WTC11 (cell line): ENCODE measurements at regions not wholly inside any gene's neighbourhood (a gene's known extent, or its start where the extent isn't known, plus 50 kb on each side); places are given as distances from the start of the nearest gene placed in this dataset.

Source experiments
- ATAC-seq: fragments of 200-7000 bp; cut with Tn5 transposase; 2 replicates; pipeline ENCODE4 v1.10.0; 2021; ENCODE audit warnings: mild to moderate bottlenecking, moderate library complexity
- CTCF ChIA-PET: fragments of 300-600 bp; sonication (Branson Sonifier 250); formaldehyde crosslinking; loops from one replicate; lab custom pipeline; 2021; ENCODE audit warnings: antibody characterized with exemption; lab: Charles Lee
- POLR2A ChIA-PET: fragments of 350-600 bp; sonication (Branson Sonifier 250); formaldehyde crosslinking; loops from one replicate; lab custom pipeline; 2021; ENCODE audit warnings: antibody characterized with exemption; lab: Charles Lee
- DNase-seq: peaks from one replicate; pipeline ENCODE4 v3.0.0; 2021; ENCODE audit warnings: low spot score
- H3K27ac Mint-ChIP-seq: 2 replicates; pipeline ENCODE4 v1.8.0; 2021; ENCODE audit warnings: mixed read lengths
- H3K27me3 Mint-ChIP-seq: 2 replicates; pipeline ENCODE4 v1.8.0; 2021; ENCODE audit warnings: low read depth, mild to moderate bottlenecking, moderate library complexity, mixed read lengths
- H3K36me3 Mint-ChIP-seq: 2 replicates; pipeline ENCODE4 v1.8.0; 2021; ENCODE audit warnings: mixed read lengths
- H3K4me1 Mint-ChIP-seq: 2 replicates; pipeline ENCODE4 v1.8.0; 2022; ENCODE audit warnings: mixed read lengths
- H3K4me3 Mint-ChIP-seq: 2 replicates; pipeline ENCODE4 v1.8.0; 2021; ENCODE audit warnings: mild to moderate bottlenecking, moderate library complexity, mixed read lengths
- H3K9me3 Mint-ChIP-seq: 2 replicates; pipeline ENCODE4 v1.8.0; 2021; ENCODE audit warnings: mixed read lengths
- ATF3 ChIP-seq: sonication (generic); formaldehyde crosslinking; conservative IDR thresholded peaks from 2 replicates; pipeline ENCODE4 v1.8.1; 2022; ENCODE audit warnings: mild to moderate bottlenecking, missing genetic modification reagents
- FOXK1 ChIP-seq: sonication (generic); formaldehyde crosslinking; IDR thresholded peaks from 2 replicates; pipeline ENCODE4 v1.8.0; 2022; ENCODE audit warnings: mild to moderate bottlenecking, moderate library complexity, missing genetic modification reagents
- GABPB1 ChIP-seq: sonication (generic); formaldehyde crosslinking; IDR thresholded peaks from 2 replicates; pipeline ENCODE4 v1.8.1; 2023; ENCODE audit warnings: mild to moderate bottlenecking, missing genetic modification reagents
- KAT7 ChIP-seq: sonication (generic); formaldehyde crosslinking; IDR thresholded peaks from 2 replicates; pipeline ENCODE4 v1.8.1; 2023; ENCODE audit warnings: missing genetic modification reagents, mild to moderate bottlenecking, borderline replicate concordance
- MXD4 ChIP-seq: fragments of 250-450 bp; sonication (Bioruptor Pico); IDR thresholded peaks from 2 replicates; pipeline ENCODE4 v1.8.0; 2021; ENCODE audit warnings: mild to moderate bottlenecking, moderate library complexity, borderline replicate concordance
- NFATC4 ChIP-seq: fragments of 250-450 bp; sonication (Bioruptor Pico); IDR thresholded peaks from 2 replicates; pipeline ENCODE4 v1.9.0; 2021; ENCODE audit warnings: mild to moderate bottlenecking
- OVOL2 ChIP-seq: fragments of 250-450 bp; sonication (Bioruptor Pico); IDR thresholded peaks from 2 replicates; pipeline ENCODE4 v1.9.0; 2021; ENCODE audit warnings: mild to moderate bottlenecking, borderline replicate concordance
- PRRX2 ChIP-seq: fragments of 250-450 bp; sonication (Bioruptor Pico); IDR thresholded peaks from 2 replicates; pipeline ENCODE4 v1.8.0; 2021; ENCODE audit warnings: mild to moderate bottlenecking
- SOX15 ChIP-seq: fragments of 250-450 bp; sonication (Bioruptor Pico); IDR thresholded peaks from 2 replicates; pipeline ENCODE4 v1.9.0; 2021; ENCODE audit warnings: mild to moderate bottlenecking
- ZBTB21 ChIP-seq: sonication (generic); formaldehyde crosslinking; IDR thresholded peaks from 2 replicates; pipeline ENCODE4 v1.8.1; 2023; ENCODE audit warnings: mild to moderate bottlenecking, missing genetic modification reagents, borderline replicate concordance
- ZNF416 ChIP-seq: fragments of 250-450 bp; sonication (Bioruptor Pico); IDR thresholded peaks from 2 replicates; pipeline ENCODE4 v1.9.0; 2021; ENCODE audit warnings: mild to moderate bottlenecking, inconsistent platforms
- TF ChIP-seq, protein P1 (sequence below): sonication (generic); formaldehyde crosslinking; IDR thresholded peaks from 2 replicates; pipeline ENCODE4 v1.8.0; 2023; ENCODE audit warnings: mild to moderate bottlenecking, missing genetic modification reagents
- TF ChIP-seq, protein P2 (sequence below): sonication (generic); formaldehyde crosslinking; IDR thresholded peaks from 2 replicates; pipeline ENCODE4 v1.8.1; 2022; ENCODE audit warnings: low read depth, missing genetic modification reagents, borderline replicate concordance
- TF ChIP-seq, protein P3 (sequence below): sonication (generic); formaldehyde crosslinking; IDR thresholded peaks from 2 replicates; pipeline ENCODE4 v1.8.0; 2023; ENCODE audit warnings: missing genetic modification reagents
- TF ChIP-seq, protein P4 (sequence below): sonication (generic); formaldehyde crosslinking; IDR thresholded peaks from 2 replicates; pipeline ENCODE4 v1.8.1; 2022; ENCODE audit warnings: missing genetic modification reagents, borderline replicate concordance
- TF ChIP-seq, protein P5 (sequence below): fragments of 250-450 bp; sonication (Bioruptor Pico); IDR thresholded peaks from 2 replicates; pipeline ENCODE4 v1.9.0; 2021; ENCODE audit warnings: moderate library complexity, mild to moderate bottlenecking, inconsistent platforms, borderline replicate concordance
- TF ChIP-seq, protein P6 (sequence below): sonication (generic); formaldehyde crosslinking; IDR thresholded peaks from 2 replicates; pipeline ENCODE4 v1.8.0; 2023; ENCODE audit warnings: missing genetic modification reagents, mild to moderate bottlenecking, borderline replicate concordance

- TF ChIP-seq FOXK1 (CRISPR knock-in tag), result no peak
Observed at GRCh38 chr15:29475096-29475495, 205.5 kb upstream of the NSMCE3 start (continued).

GRCh38 chr15:29473621-29474105, 204.0 kb upstream of the NSMCE3 start:
- H3K9me3 Mint-ChIP-seq, result no peaks in the 10 kb centered on the region
- no peak overlapping the region for H3K4me3 Mint-ChIP-seq
- no peak overlapping the region for H3K27ac Mint-ChIP-seq
- DNase-seq (no peak), ATAC-seq (no peak)
- H3K4me1 Mint-ChIP-seq, result peaks cover 30% of the 10 kb centered on the region
- POLR2A ChIA-PET, result no interaction called here
- no peaks in the 10 kb centered on the region for H3K27me3 Mint-ChIP-seq
- TF ChIP-seq, protein P1, sequence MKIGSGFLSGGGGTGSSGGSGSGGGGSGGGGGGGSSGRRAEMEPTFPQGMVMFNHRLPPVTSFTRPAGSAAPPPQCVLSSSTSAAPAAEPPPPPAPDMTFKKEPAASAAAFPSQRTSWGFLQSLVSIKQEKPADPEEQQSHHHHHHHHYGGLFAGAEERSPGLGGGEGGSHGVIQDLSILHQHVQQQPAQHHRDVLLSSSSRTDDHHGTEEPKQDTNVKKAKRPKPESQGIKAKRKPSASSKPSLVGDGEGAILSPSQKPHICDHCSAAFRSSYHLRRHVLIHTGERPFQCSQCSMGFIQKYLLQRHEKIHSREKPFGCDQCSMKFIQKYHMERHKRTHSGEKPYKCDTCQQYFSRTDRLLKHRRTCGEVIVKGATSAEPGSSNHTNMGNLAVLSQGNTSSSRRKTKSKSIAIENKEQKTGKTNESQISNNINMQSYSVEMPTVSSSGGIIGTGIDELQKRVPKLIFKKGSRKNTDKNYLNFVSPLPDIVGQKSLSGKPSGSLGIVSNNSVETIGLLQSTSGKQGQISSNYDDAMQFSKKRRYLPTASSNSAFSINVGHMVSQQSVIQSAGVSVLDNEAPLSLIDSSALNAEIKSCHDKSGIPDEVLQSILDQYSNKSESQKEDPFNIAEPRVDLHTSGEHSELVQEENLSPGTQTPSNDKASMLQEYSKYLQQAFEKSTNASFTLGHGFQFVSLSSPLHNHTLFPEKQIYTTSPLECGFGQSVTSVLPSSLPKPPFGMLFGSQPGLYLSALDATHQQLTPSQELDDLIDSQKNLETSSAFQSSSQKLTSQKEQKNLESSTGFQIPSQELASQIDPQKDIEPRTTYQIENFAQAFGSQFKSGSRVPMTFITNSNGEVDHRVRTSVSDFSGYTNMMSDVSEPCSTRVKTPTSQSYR (CRISPR knock-in tag), result no peak
- TF ChIP-seq NFATC4 (CRISPR knock-in tag) (no peak), GABPB1 (CRISPR knock-in tag) (no peak), PRRX2 (no peak), KAT7 (CRISPR knock-in tag) (no peak)
- TF ChIP-seq, protein P2, sequence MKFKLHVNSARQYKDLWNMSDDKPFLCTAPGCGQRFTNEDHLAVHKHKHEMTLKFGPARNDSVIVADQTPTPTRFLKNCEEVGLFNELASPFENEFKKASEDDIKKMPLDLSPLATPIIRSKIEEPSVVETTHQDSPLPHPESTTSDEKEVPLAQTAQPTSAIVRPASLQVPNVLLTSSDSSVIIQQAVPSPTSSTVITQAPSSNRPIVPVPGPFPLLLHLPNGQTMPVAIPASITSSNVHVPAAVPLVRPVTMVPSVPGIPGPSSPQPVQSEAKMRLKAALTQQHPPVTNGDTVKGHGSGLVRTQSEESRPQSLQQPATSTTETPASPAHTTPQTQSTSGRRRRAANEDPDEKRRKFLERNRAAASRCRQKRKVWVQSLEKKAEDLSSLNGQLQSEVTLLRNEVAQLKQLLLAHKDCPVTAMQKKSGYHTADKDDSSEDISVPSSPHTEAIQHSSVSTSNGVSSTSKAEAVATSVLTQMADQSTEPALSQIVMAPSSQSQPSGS, result no peak
- CTCF ChIA-PET, result interaction anchor here (0.9 to 1.1 kb wide), 2 partner anchors 334 to 372 kb away, joined by 3 read pairs; no protein-coding TSS in a partner anchor
- H3K36me3 Mint-ChIP-seq, result no peaks in the 10 kb centered on the region

DNA sequence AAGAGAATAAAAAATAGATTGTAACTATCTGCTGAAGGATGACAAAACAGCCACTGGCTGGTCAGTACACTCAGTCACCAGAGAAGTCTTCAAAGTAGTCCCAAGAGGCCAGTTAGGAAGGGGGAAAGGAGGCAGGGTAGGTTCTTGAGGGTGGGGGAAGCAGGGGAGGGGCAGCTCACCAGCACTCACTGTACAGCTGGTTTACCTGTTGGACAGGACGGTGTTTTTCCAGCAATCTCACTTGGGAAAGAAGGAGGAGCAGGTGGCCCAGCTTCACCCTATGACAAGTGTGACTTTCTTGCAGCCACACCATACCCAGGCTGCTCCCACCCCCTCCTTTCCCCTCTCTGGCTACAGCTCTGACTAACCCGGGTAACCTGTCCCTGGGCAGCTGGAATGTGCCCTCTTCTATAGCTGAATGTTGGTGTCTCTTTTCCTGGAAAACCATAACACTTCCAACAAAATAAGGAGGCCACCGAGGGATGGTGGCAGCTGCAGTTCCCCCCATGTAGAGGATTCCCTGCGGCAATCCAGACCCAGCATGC, 203.4 kb upstream of the NSMCE3 start:
- Mint-ChIP-seq H3K9me3 (no peaks in the 10 kb centered on the region), H3K4me1 (peaks cover 30% of the 10 kb centered on the region), H3K4me3 (no peak overlapping the region), H3K36me3 (no peaks in the 10 kb centered on the region), H3K27ac (no peak overlapping the region), H3K27me3 (no peaks in the 10 kb centered on the region)
- ChIA-PET CTCF (interaction anchor here (0.9 to 1.1 kb wide), 2 partner anchors 333 to 371 kb away, joined by 3 read pairs; no protein-coding TSS in a partner anchor), POLR2A (no interaction called here)
- DNase-seq (no peak), ATAC-seq (no peak)
- TF ChIP-seq ZBTB21 (CRISPR knock-in tag) (no peak), MXD4 (no peak), ZNF416 (CRISPR knock-in tag) (no peak), OVOL2 (CRISPR knock-in tag) (no peak), ATF3 (CRISPR knock-in tag) (no peak)
- TF ChIP-seq, protein P3, sequence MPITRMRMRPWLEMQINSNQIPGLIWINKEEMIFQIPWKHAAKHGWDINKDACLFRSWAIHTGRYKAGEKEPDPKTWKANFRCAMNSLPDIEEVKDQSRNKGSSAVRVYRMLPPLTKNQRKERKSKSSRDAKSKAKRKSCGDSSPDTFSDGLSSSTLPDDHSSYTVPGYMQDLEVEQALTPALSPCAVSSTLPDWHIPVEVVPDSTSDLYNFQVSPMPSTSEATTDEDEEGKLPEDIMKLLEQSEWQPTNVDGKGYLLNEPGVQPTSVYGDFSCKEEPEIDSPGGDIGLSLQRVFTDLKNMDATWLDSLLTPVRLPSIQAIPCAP (CRISPR knock-in tag), result no peak

GRCh38 chr15:29471757-29472156, 202.1 kb upstream of the NSMCE3 start:
- Mint-ChIP-seq H3K36me3 (no peaks in the 10 kb centered on the region), H3K4me1 (peaks cover 30% of the 10 kb centered on the region), H3K9me3 (no peaks in the 10 kb centered on the region), H3K27me3 (no peaks in the 10 kb centered on the region), H3K27ac (no peak overlapping the region), H3K4me3 (no peak overlapping the region)
- ATAC-seq (no peak), DNase-seq (no peak)
- ChIA-PET POLR2A (no interaction called here), CTCF (interaction anchor here (0.5 to 1.5 kb wide), 3 partner anchors 20 to 142 kb away, joined by 3 to 4 read pairs (median 4); no protein-coding TSS in a partner anchor)
- TF ChIP-seq, protein P4, sequence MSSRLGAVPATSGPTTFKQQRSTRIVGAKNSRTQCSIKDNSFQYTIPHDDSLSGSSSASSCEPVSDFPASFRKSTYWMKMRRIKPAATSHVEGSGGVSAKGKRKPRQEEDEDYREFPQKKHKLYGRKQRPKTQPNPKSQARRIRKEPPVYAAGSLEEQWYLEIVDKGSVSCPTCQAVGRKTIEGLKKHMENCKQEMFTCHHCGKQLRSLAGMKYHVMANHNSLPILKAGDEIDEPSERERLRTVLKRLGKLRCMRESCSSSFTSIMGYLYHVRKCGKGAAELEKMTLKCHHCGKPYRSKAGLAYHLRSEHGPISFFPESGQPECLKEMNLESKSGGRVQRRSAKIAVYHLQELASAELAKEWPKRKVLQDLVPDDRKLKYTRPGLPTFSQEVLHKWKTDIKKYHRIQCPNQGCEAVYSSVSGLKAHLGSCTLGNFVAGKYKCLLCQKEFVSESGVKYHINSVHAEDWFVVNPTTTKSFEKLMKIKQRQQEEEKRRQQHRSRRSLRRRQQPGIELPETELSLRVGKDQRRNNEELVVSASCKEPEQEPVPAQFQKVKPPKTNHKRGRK (CRISPR knock-in tag), result no peak
- no peak for TF ChIP-seq FOXK1 (CRISPR knock-in tag)
- no peak for TF ChIP-seq SOX15 (CRISPR knock-in tag)
- TF ChIP-seq, protein P5, sequence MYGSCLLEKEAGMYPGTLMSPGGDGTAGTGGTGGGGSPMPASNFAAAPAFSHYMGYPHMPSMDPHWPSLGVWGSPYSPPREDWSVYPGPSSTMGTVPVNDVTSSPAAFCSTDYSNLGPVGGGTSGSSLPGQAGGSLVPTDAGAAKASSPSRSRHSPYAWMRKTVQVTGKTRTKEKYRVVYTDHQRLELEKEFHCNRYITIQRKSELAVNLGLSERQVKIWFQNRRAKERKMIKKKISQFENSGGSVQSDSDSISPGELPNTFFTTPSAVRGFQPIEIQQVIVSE (CRISPR knock-in tag), result no peak
- TF ChIP-seq, protein P6, sequence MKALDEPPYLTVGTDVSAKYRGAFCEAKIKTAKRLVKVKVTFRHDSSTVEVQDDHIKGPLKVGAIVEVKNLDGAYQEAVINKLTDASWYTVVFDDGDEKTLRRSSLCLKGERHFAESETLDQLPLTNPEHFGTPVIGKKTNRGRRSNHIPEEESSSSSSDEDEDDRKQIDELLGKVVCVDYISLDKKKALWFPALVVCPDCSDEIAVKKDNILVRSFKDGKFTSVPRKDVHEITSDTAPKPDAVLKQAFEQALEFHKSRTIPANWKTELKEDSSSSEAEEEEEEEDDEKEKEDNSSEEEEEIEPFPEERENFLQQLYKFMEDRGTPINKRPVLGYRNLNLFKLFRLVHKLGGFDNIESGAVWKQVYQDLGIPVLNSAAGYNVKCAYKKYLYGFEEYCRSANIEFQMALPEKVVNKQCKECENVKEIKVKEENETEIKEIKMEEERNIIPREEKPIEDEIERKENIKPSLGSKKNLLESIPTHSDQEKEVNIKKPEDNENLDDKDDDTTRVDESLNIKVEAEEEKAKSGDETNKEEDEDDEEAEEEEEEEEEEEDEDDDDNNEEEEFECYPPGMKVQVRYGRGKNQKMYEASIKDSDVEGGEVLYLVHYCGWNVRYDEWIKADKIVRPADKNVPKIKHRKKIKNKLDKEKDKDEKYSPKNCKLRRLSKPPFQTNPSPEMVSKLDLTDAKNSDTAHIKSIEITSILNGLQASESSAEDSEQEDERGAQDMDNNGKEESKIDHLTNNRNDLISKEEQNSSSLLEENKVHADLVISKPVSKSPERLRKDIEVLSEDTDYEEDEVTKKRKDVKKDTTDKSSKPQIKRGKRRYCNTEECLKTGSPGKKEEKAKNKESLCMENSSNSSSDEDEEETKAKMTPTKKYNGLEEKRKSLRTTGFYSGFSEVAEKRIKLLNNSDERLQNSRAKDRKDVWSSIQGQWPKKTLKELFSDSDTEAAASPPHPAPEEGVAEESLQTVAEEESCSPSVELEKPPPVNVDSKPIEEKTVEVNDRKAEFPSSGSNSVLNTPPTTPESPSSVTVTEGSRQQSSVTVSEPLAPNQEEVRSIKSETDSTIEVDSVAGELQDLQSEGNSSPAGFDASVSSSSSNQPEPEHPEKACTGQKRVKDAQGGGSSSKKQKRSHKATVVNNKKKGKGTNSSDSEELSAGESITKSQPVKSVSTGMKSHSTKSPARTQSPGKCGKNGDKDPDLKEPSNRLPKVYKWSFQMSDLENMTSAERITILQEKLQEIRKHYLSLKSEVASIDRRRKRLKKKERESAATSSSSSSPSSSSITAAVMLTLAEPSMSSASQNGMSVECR (CRISPR knock-in tag), result no peak
